IMR-90 (cell line): ENCODE measurements at regions not wholly inside any gene's neighbourhood (a gene's known extent, or its start where the extent isn't known, plus 50 kb on each side); places are given as distances from the start of the nearest gene placed in this dataset.

ENCODE experiments used
- ATAC-seq: fragments of 200-7000 bp; cut with Tn5 transposase; 2 replicates; pipeline ENCODE4 v1.9.1; 2020; ENCODE audit warnings: low read depth, mild to moderate bottlenecking, moderate library complexity
- BruUV-seq: library from RNA; stranded (reverse); fragments of 400-500 nt; replicated peaks from 2 replicates; lab custom pipeline; 2021; lab: Mats Ljungman, UMichigan
- CTCF ChIA-PET: fragments of 300-600 bp; formaldehyde crosslinking; extraction: SDS; loops from one replicate; lab custom pipeline; 2021; ENCODE audit warnings: antibody characterized with exemption; lab: Yijun Ruan, JAX
- POLR2A ChIA-PET: fragments of 300-600 bp; sonication (Branson Sonifier 250); formaldehyde crosslinking; loops from one replicate; lab custom pipeline; 2022; ENCODE audit warnings: antibody characterized with exemption; ENCODE audit not compliant: unreplicated experiment; lab: Charles Lee
- DNase-seq: peaks from one replicate; pipeline ENCODE4 v3.0.0; 2013
- H2AFZ ChIP-seq: replicated peaks from 2 replicates; pipeline ENCODE3; 2013; ENCODE audit warnings: low read length, mild to moderate bottlenecking; ENCODE audit not compliant: poor library complexity
- H2AK5ac ChIP-seq: 2 replicates; pipeline ENCODE4 v1.6.1; 2013; ENCODE audit warnings: low read depth, low read length, inconsistent platforms
- H2AK9ac ChIP-seq: replicated peaks from 2 replicates; pipeline ENCODE3; 2013; ENCODE audit warnings: mild to moderate bottlenecking, low read depth, low read length, moderate library complexity; ENCODE audit not compliant: poor library complexity
- H2BK120ac ChIP-seq: 2 replicates; pipeline ENCODE4 v1.6.1; 2013; ENCODE audit warnings: low read depth, low read length, inconsistent platforms
- H2BK15ac ChIP-seq: 3 replicates; pipeline ENCODE4 v1.6.1; 2013; ENCODE audit warnings: low read depth, low read length, inconsistent platforms
- H2BK20ac ChIP-seq: 2 replicates; pipeline ENCODE4 v1.6.1; 2013; ENCODE audit warnings: low read depth, mild to moderate bottlenecking, inconsistent platforms, low read length, moderate library complexity
- H2BK5ac ChIP-seq: 2 replicates; pipeline ENCODE4 v1.6.1; 2013; ENCODE audit warnings: mild to moderate bottlenecking, low read depth, low read length, inconsistent platforms; ENCODE audit not compliant: poor library complexity, severe bottlenecking
- H3K14ac ChIP-seq: replicated peaks from 2 replicates; pipeline ENCODE4 v1.6.1; 2013; ENCODE audit warnings: low read depth, low read length, inconsistent platforms
- H3K18ac ChIP-seq: 2 replicates; pipeline ENCODE4 v1.6.1; 2013; ENCODE audit warnings: low read depth, low read length, control low read depth
- H3K23ac ChIP-seq: 2 replicates; pipeline ENCODE4 v1.6.1; 2013; ENCODE audit warnings: low read depth, low read length, inconsistent platforms
- H3K27ac ChIP-seq: 2 replicates; pipeline ENCODE4 v1.5.1; 2013; ENCODE audit warnings: mild to moderate bottlenecking, control low read depth, low read length; ENCODE audit not compliant: insufficient read depth
- H3K27me3 ChIP-seq: 2 replicates; pipeline ENCODE4 v1.6.1; 2013; ENCODE audit warnings: low read length; ENCODE audit not compliant: control insufficient read depth, insufficient read depth
- H3K36me3 ChIP-seq: 2 replicates; pipeline ENCODE4 v1.6.1; 2013; ENCODE audit warnings: low read length, mixed read lengths; ENCODE audit not compliant: control insufficient read depth, insufficient read depth
- H3K4ac ChIP-seq: 2 replicates; pipeline ENCODE4 v1.6.1; 2013; ENCODE audit warnings: low read depth, low read length, inconsistent platforms
- H3K4me1 ChIP-seq: 2 replicates; pipeline ENCODE4 v1.6.1; 2013; ENCODE audit warnings: low read length, mixed read lengths; ENCODE audit not compliant: control insufficient read depth, insufficient read depth
- H3K4me2 ChIP-seq: 2 replicates; pipeline ENCODE4 v1.6.1; 2013; ENCODE audit warnings: low read depth, mild to moderate bottlenecking, control low read depth, low read length, moderate library complexity
- H3K4me3 ChIP-seq: 2 replicates; pipeline ENCODE4 v1.5.1; 2013; ENCODE audit warnings: low read depth, mild to moderate bottlenecking, control low read depth, low read length, moderate library complexity; ENCODE audit not compliant: insufficient read depth
- H3K56ac ChIP-seq: 2 replicates; pipeline ENCODE4 v1.6.1; 2013; ENCODE audit warnings: low read length, inconsistent platforms; ENCODE audit not compliant: insufficient read depth; ENCODE audit errors: extremely low read depth
- H3K79me1 ChIP-seq, 2 experiments: 2 replicates each; pipeline ENCODE4 v1.6.1; 2013; ENCODE audit warnings: low read length in 2 of 2, inconsistent platforms in 1 of 2, low read depth in 1 of 2
- H3K9ac ChIP-seq: 2 replicates; pipeline ENCODE4 v1.6.1; 2013; ENCODE audit warnings: low read depth, low read length, control low read depth
- H3K9me1 ChIP-seq: 2 replicates; pipeline ENCODE4 v1.6.1; 2013; ENCODE audit warnings: low read length, inconsistent platforms; ENCODE audit not compliant: insufficient read depth
- H3K9me3 ChIP-seq: 2 replicates; pipeline ENCODE4 v1.6.1; 2013; ENCODE audit warnings: low read length; ENCODE audit not compliant: control insufficient read depth, insufficient read depth
- H4K20me1 ChIP-seq: 2 replicates; pipeline ENCODE4 v1.6.1; 2013; ENCODE audit warnings: low read length, inconsistent platforms; ENCODE audit not compliant: insufficient read depth
- H4K5ac ChIP-seq: 2 replicates; pipeline ENCODE4 v1.6.1; 2013; ENCODE audit warnings: mild to moderate bottlenecking, low read depth, low read length, control low read depth
- H4K8ac ChIP-seq, 2 experiments: 2 replicates each; pipeline ENCODE4 v1.6.1; 2013; ENCODE audit warnings: low read depth in 2 of 2, low read length in 2 of 2, control low read depth in 1 of 2, inconsistent platforms in 1 of 2
- H4K91ac ChIP-seq: 2 replicates; pipeline ENCODE4 v1.6.1; 2013; ENCODE audit warnings: low read depth, low read length, inconsistent platforms; ENCODE audit not compliant: insufficient read depth
- CEBPB ChIP-seq: IDR thresholded peaks from 2 replicates; pipeline ENCODE4 v1.6.1; 2012; ENCODE audit warnings: low read depth, low read length, improper control_type of control experiment
- CHD1 ChIP-seq: IDR thresholded peaks from 2 replicates; pipeline ENCODE4 v1.6.1; 2012; ENCODE audit warnings: low read depth, low read length, improper control_type of control experiment
- MAFK ChIP-seq: IDR thresholded peaks from 2 replicates; pipeline ENCODE4 v1.6.1; 2012; ENCODE audit warnings: low read depth, low read length, improper control_type of control experiment
- NFE2L2 ChIP-seq: fragments of 150-350 bp; IDR thresholded peaks from 2 replicates; pipeline ENCODE4 v1.6.1; 2016; ENCODE audit warnings: low read depth, mild to moderate bottlenecking, low read length
- RCOR1 ChIP-seq: IDR thresholded peaks from 2 replicates; pipeline ENCODE4 v1.6.1; 2012; ENCODE audit warnings: mild to moderate bottlenecking, low read length, improper control_type of control experiment; ENCODE audit not compliant: insufficient replicate concordance
- RFX5 ChIP-seq: IDR thresholded peaks from 2 replicates; pipeline ENCODE4 v1.8.0; 2012; ENCODE audit warnings: low read depth, mild to moderate bottlenecking, low read length, moderate library complexity
- SMC3 ChIP-seq: fragments of 150-350 bp; IDR thresholded peaks from 2 replicates; pipeline ENCODE4 v1.6.1; 2016; ENCODE audit warnings: low read depth, mild to moderate bottlenecking, antibody characterized with exemption, low read length, moderate library complexity
- WGBS, 2 experiments: methylation state at CpG; one replicate each; pipeline versions ENCODE4 v1.1.5 to v1.1.7; 2013; ENCODE audit warnings: missing lambda C conversion rate in 2 of 2; ENCODE audit not compliant: insufficient read length in 1 of 2; ENCODE audit errors: extremely low coverage in 2 of 2; 5-methylcytosine and 5-hydroxymethylcytosine counted together
- dilution Hi-C: fragments of 300-500 bp; cut with HindIII; formaldehyde crosslinking; loops from one replicate; pipeline ENCODE4 v1.14.3; 2018; ENCODE audit warnings: low sequenced_read_pairs; ENCODE audit not compliant: unreplicated experiment
- in situ Hi-C: fragments of 300-500 bp; cut with MboI; formaldehyde crosslinking; loops from 3 replicates; pipeline ENCODE4 v1.14.3; 2019; ENCODE audit warnings: low sequenced_read_pairs, inconsistent platforms, mixed read lengths
- intact Hi-C: fragments of 100-400 bp; cut with micrococcal nuclease; formaldehyde crosslinking; loops from 2 replicates; pipeline ENCODE4 v1.10.0; 2022
- TF ChIP-seq, protein P1 (sequence below): conservative IDR thresholded peaks from 2 replicates; pipeline ENCODE4 v1.5.1; 2012; ENCODE audit warnings: mild to moderate bottlenecking, low read depth, low read length, improper control_type of control experiment
- TF ChIP-seq, protein P2 (sequence below): fragments of 150-350 bp; IDR thresholded peaks from 2 replicates; pipeline ENCODE4 v1.6.1; 2017; ENCODE audit warnings: mild to moderate bottlenecking, antibody characterized with exemption, low read length, low read depth
- TF ChIP-seq, protein P3 (sequence below): fragments of 150-350 bp; IDR thresholded peaks from 2 replicates; pipeline ENCODE4 v1.6.1; 2016; ENCODE audit warnings: low read depth, mild to moderate bottlenecking, low read length, moderate library complexity, borderline replicate concordance

DNA sequence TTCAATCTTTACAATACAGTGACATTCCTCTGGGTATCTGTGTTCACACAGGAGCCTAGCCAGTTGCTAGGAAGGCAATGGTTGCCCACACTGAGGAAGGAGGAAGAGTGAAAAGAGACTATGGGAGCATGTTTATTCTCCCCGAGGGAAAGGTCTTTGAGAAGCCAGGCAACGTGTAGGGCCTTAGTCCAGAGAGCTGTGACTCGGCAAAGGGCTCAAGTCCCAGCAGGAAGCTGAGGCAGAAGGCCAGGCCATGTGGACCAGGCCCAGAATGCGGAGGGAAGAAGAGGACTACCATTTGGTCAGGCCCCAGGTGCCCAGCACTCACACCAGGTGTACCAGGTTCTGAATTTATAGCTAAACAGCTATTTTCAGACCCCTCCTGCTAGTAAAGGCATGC is 136.6 kb upstream of the DMAC1 start:
- dilution Hi-C loops, result no loop called here

More for the DNA sequence above, 136.6 kb upstream of the DMAC1 start:
- in situ Hi-C loops (no loop called here), intact Hi-C loops (no loop called here)
- Histone ChIP-seq H2AFZ (no peak overlapping the region), H3K4me2 (no peak overlapping the region), H3K27me3 (no peaks in the 10 kb centered on the region), H2BK5ac (no peak overlapping the region), H4K8ac (no peak overlapping the region), H3K9me3 (peaks cover 4% of the 10 kb centered on the region), H3K4ac (no peak overlapping the region), H4K20me1 (no peaks in the 10 kb centered on the region), H3K9ac (no peak overlapping the region), H3K79me1 (no peaks in the 10 kb centered on the region), H3K4me3 (no peak overlapping the region), H3K36me3 (no peaks in the 10 kb centered on the region), H3K9me1 (no peaks in the 10 kb centered on the region), H3K14ac (no peak overlapping the region), H2BK120ac (no peak overlapping the region), H2BK15ac (no peak overlapping the region), H3K18ac (no peak overlapping the region), H3K23ac (no peak overlapping the region), H4K91ac (no peak overlapping the region), H3K27ac (no peak overlapping the region), H4K5ac (no peak overlapping the region), H3K56ac (no peak overlapping the region), H2AK9ac (no peak overlapping the region), H2AK5ac (no peak overlapping the region), H3K4me1 (no peaks in the 10 kb centered on the region), H2BK20ac (no peak overlapping the region)
- WGBS, 2 experiments, result 10% methylated on average over 2 of the region's 4 CpGs; no CpG with 5 or more reads in 1 of the 2 experiments
- ChIA-PET CTCF (no interaction called here), POLR2A (no interaction called here)
- ATAC-seq (no peak), DNase-seq (no peak)
- TF ChIP-seq CEBPB, result no peak
- TF ChIP-seq RCOR1, result no peak
- TF ChIP-seq, protein P1, sequence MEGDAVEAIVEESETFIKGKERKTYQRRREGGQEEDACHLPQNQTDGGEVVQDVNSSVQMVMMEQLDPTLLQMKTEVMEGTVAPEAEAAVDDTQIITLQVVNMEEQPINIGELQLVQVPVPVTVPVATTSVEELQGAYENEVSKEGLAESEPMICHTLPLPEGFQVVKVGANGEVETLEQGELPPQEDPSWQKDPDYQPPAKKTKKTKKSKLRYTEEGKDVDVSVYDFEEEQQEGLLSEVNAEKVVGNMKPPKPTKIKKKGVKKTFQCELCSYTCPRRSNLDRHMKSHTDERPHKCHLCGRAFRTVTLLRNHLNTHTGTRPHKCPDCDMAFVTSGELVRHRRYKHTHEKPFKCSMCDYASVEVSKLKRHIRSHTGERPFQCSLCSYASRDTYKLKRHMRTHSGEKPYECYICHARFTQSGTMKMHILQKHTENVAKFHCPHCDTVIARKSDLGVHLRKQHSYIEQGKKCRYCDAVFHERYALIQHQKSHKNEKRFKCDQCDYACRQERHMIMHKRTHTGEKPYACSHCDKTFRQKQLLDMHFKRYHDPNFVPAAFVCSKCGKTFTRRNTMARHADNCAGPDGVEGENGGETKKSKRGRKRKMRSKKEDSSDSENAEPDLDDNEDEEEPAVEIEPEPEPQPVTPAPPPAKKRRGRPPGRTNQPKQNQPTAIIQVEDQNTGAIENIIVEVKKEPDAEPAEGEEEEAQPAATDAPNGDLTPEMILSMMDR, result no peak
- TF ChIP-seq, protein P2, sequence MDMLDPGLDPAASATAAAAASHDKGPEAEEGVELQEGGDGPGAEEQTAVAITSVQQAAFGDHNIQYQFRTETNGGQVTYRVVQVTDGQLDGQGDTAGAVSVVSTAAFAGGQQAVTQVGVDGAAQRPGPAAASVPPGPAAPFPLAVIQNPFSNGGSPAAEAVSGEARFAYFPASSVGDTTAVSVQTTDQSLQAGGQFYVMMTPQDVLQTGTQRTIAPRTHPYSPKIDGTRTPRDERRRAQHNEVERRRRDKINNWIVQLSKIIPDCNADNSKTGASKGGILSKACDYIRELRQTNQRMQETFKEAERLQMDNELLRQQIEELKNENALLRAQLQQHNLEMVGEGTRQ, result no peak
- no peak for TF ChIP-seq MAFK
- TF ChIP-seq RFX5, result no peak
- TF ChIP-seq NFE2L2, result no peak
- TF ChIP-seq, protein P3, sequence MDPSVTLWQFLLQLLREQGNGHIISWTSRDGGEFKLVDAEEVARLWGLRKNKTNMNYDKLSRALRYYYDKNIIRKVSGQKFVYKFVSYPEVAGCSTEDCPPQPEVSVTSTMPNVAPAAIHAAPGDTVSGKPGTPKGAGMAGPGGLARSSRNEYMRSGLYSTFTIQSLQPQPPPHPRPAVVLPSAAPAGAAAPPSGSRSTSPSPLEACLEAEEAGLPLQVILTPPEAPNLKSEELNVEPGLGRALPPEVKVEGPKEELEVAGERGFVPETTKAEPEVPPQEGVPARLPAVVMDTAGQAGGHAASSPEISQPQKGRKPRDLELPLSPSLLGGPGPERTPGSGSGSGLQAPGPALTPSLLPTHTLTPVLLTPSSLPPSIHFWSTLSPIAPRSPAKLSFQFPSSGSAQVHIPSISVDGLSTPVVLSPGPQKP, result no peak
- no peak for TF ChIP-seq CHD1
- TF ChIP-seq SMC3, result no peak
- no TSS peak for BruUV-seq
